GM18519 (cell line): ENCODE measurements at regions not wholly inside any gene's neighbourhood (a gene's known extent, or its start where the extent isn't known, plus 50 kb on each side); places are given as distances from the start of the nearest gene placed in this dataset.

ENCODE experiments used
- ATAC-seq: cut with Tn5 transposase; IDR thresholded peaks from one replicate; pipeline ENCODE4 v1.9.1; 2021; ENCODE audit warnings: mild to moderate bottlenecking, moderate library complexity; ENCODE audit not compliant: unreplicated experiment, low FRiP score

GRCh38 chr20:57870597-57871236 is 160.9 kb upstream of the PMEPA1 start:
- ATAC-seq: no peak

GRCh38 chr20:57869951-57870315 is 160.1 kb upstream of the PMEPA1 start:
- no peak for ATAC-seq

- no peak for ATAC-seq
These were observed 159.6 kb upstream of the PMEPA1 start for GRCh38 chr20:57869291-57869950.

GRCh38 chr20:57868310-57868709 is 158.5 kb upstream of the PMEPA1 start:
- ATAC-seq: no peak

GRCh38 chr20:57867807-57868206 is 158.0 kb upstream of the PMEPA1 start:
- no peak for ATAC-seq

GRCh38 chr20:57867181-57867803 is 157.5 kb upstream of the PMEPA1 start:
- ATAC-seq: no peak

GRCh38 chr20:57866250-57867106 is 156.7 kb upstream of the PMEPA1 start:
- ATAC-seq: no peak

- ATAC-seq: no peak
These were observed 155.5 kb upstream of the PMEPA1 start for GRCh38 chr20:57865266-57865665.

GRCh38 chr20:57860576-57860975 is 150.8 kb upstream of the PMEPA1 start:
- no peak for ATAC-seq

GRCh38 chr20:57857969-57858368 is 148.2 kb upstream of the PMEPA1 start:
- no peak for ATAC-seq

GRCh38 chr20:57857118-57857517 is 147.3 kb upstream of the PMEPA1 start:
- no peak for ATAC-seq

GRCh38 chr20:57856658-57857057 is 146.8 kb upstream of the PMEPA1 start:
- no peak for ATAC-seq

- no peak for ATAC-seq
These were observed 142.0 kb upstream of the PMEPA1 start for GRCh38 chr20:57851796-57852195.

GRCh38 chr20:57851025-57851682 is 141.3 kb upstream of the PMEPA1 start:
- ATAC-seq: no peak

- ATAC-seq: no peak
These were observed 139.9 kb upstream of the PMEPA1 start for GRCh38 chr20:57849521-57850215.

- ATAC-seq: no peak
These were observed 139.3 kb upstream of the PMEPA1 start for GRCh38 chr20:57849121-57849520.

- no peak for ATAC-seq
These were observed 138.5 kb upstream of the PMEPA1 start for GRCh38 chr20:57848282-57848681.

- ATAC-seq: no peak
These were observed 137.3 kb upstream of the PMEPA1 start for GRCh38 chr20:57847104-57847503.

GRCh38 chr20:57844626-57845596 is 135.1 kb upstream of the PMEPA1 start:
- no peak for ATAC-seq
